ENCODE measurements at regions not wholly inside any gene's neighbourhood (a gene's known extent, or its start where the extent isn't known, plus 50 kb on each side); places are given as distances from the start of the nearest gene placed in this dataset.

DNA sequence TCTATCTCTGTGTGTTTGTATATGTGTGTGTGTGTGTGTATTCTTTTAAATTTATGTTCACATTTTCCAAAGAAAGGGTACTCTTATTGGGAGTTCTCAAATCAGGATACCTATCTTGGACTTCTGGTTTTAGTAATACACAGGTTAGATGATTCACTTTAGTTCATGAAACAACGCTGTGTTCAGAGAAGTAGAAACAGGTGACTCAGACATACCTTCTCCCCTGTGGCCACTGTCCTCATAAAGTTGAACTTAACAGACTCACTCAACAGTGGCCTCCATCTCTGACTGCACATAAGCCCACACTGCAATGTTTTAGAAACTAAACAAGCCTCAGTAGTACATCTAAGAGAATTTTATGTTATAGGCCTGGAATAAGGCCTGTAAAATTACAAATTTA lies 566.6 kb upstream of the VRK2 start:
- intact Hi-C loops (cut with micrococcal nuclease), result no loop called here
- DNase-seq, result peak; percentile 51
- Histone ChIP-seq H2AFZ (ENCODE audit: low read length) (no peak overlapping the region), H3K79me2 (ENCODE audit: low read length) (no peaks in the 10 kb centered on the region), H3F3A (ENCODE audit: low read length, unreplicated experiment) (no peaks in the 10 kb centered on the region), H3K9me3 (ENCODE audit: low read length) (no peaks in the 10 kb centered on the region), H3K27ac (ENCODE audit: low read length) (no peak overlapping the region), H4K20me1 (ENCODE audit: low read length) (no peaks in the 10 kb centered on the region), H3K4me1 (ENCODE audit: insufficient read depth, low read length) (no peaks in the 10 kb centered on the region), H3K27me3 (ENCODE audit: low read length) (peaks cover 47% of the 10 kb centered on the region), H3K9me2 (replicated peaks; ENCODE audit: low read length) (no peaks in the 10 kb centered on the region), H3K4me2 (ENCODE audit: low read length) (no peak overlapping the region), H3K36me3 (ENCODE audit: low read depth, low read length) (no peaks in the 10 kb centered on the region), H3K9ac (ENCODE audit: low read length) (no peak overlapping the region), H3K4me3 (ENCODE audit: low read length) (no peak overlapping the region)
- TF ChIP-seq, protein P1, sequence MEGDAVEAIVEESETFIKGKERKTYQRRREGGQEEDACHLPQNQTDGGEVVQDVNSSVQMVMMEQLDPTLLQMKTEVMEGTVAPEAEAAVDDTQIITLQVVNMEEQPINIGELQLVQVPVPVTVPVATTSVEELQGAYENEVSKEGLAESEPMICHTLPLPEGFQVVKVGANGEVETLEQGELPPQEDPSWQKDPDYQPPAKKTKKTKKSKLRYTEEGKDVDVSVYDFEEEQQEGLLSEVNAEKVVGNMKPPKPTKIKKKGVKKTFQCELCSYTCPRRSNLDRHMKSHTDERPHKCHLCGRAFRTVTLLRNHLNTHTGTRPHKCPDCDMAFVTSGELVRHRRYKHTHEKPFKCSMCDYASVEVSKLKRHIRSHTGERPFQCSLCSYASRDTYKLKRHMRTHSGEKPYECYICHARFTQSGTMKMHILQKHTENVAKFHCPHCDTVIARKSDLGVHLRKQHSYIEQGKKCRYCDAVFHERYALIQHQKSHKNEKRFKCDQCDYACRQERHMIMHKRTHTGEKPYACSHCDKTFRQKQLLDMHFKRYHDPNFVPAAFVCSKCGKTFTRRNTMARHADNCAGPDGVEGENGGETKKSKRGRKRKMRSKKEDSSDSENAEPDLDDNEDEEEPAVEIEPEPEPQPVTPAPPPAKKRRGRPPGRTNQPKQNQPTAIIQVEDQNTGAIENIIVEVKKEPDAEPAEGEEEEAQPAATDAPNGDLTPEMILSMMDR (conservative IDR thresholded peaks at IDR 0.05; ENCODE audit: low read depth, low read length), result no peak
- TF ChIP-seq EZH2 (IDR thresholded peaks at IDR 0.05; ENCODE audit: low read length, unreplicated experiment) (no peak), EZH2phosphoT487 (IDR thresholded peaks at IDR 0.05; ENCODE audit: borderline replicate concordance, low read length) (no peak)
- ATAC-seq, result no peak; the same call in 1 of the 2 replicates
- ChIA-PET CTCF (no interaction called here), POLR2A (ENCODE audit: unreplicated experiment) (no interaction called here)
- BruUV-seq (replicated peaks), result no TSS peak

GRCh38 chr2:57488061-57488460 lies 558.5 kb upstream of the VRK2 start:
- no TSS peak for BruUV-seq (replicated peaks)
- Histone ChIP-seq H3K79me2 (ENCODE audit: low read length) (no peaks in the 10 kb centered on the region), H3K4me3 (ENCODE audit: low read length) (no peak overlapping the region), H4K20me1 (ENCODE audit: low read length) (no peaks in the 10 kb centered on the region), H3F3A (ENCODE audit: low read length, unreplicated experiment) (no peaks in the 10 kb centered on the region), H3K9ac (ENCODE audit: low read length) (no peak overlapping the region), H3K4me2 (ENCODE audit: low read length) (no peak overlapping the region), H2AFZ (ENCODE audit: low read length) (no peak overlapping the region), H3K4me1 (ENCODE audit: insufficient read depth, low read length) (no peaks in the 10 kb centered on the region), H3K9me3 (ENCODE audit: low read length) (no peaks in the 10 kb centered on the region), H3K36me3 (ENCODE audit: low read depth, low read length) (no peaks in the 10 kb centered on the region), H3K9me2 (replicated peaks; ENCODE audit: low read length) (no peaks in the 10 kb centered on the region), H3K27ac (ENCODE audit: low read length) (no peak overlapping the region), H3K27me3 (ENCODE audit: low read length) (peaks cover 79% of the 10 kb centered on the region)
- ATAC-seq, result no peak
- POLR2A ChIA-PET (ENCODE audit: unreplicated experiment), result no interaction called here
- DNase-seq, result no peak
- CTCF ChIA-PET, result no interaction called here
- intact Hi-C loops (cut with micrococcal nuclease), result no loop called here
- no peak for TF ChIP-seq EZH2phosphoT487 (IDR thresholded peaks at IDR 0.05; ENCODE audit: borderline replicate concordance, low read length)
- no peak for TF ChIP-seq EZH2 (IDR thresholded peaks at IDR 0.05; ENCODE audit: low read length, unreplicated experiment)
- TF ChIP-seq, protein P1 (conservative IDR thresholded peaks at IDR 0.05; ENCODE audit: low read depth, low read length), result no peak

DNA sequence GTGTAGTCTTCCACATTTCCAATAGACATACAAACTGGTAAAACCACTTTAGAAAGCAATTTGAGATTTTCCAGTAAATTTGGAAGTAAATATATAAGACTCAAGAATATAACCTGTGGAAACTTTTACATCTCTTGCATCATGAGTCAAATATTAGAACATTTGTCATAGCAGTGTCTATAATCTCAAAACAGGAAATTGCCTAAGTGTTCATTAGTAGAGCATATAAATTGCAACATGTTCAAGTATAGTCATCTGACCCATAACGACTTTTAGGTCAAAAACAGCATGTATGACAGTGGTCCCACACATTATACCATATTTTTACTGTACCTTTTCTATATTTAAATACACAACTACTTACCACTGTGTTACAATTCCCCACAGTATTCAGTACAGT lies 555.9 kb upstream of the VRK2 start:
- no peak for ATAC-seq
- BruUV-seq (replicated peaks), result no TSS peak
- TF ChIP-seq EZH2 (IDR thresholded peaks at IDR 0.05; ENCODE audit: low read length, unreplicated experiment), result no peak
- TF ChIP-seq EZH2phosphoT487 (IDR thresholded peaks at IDR 0.05; ENCODE audit: borderline replicate concordance, low read length), result no peak
- TF ChIP-seq, protein P1 (conservative IDR thresholded peaks at IDR 0.05; ENCODE audit: low read depth, low read length), result no peak
- H2AFZ ChIP-seq (ENCODE audit: low read length), result no peak overlapping the region
- H3K36me3 ChIP-seq (ENCODE audit: low read depth, low read length), result no peaks in the 10 kb centered on the region
- ChIA-PET POLR2A (ENCODE audit: unreplicated experiment) (no interaction called here), CTCF (no interaction called here)
- no peak overlapping the region for H3K9ac ChIP-seq (ENCODE audit: low read length)
- no peaks in the 10 kb centered on the region for H3K79me2 ChIP-seq (ENCODE audit: low read length)
- no peaks in the 10 kb centered on the region for H3K4me1 ChIP-seq (ENCODE audit: insufficient read depth, low read length)
- H3F3A ChIP-seq (ENCODE audit: low read length, unreplicated experiment), result no peaks in the 10 kb centered on the region
- no peak overlapping the region for H3K4me2 ChIP-seq (ENCODE audit: low read length)
- H4K20me1 ChIP-seq (ENCODE audit: low read length), result no peaks in the 10 kb centered on the region
- H3K4me3 ChIP-seq (ENCODE audit: low read length), result no peak overlapping the region
- no peak overlapping the region for H3K27ac ChIP-seq (ENCODE audit: low read length)
- no peak for DNase-seq
- H3K27me3 ChIP-seq (ENCODE audit: low read length), result peaks cover 70% of the 10 kb centered on the region
- no peaks in the 10 kb centered on the region for H3K9me2 ChIP-seq (replicated peaks; ENCODE audit: low read length)
- intact Hi-C loops (cut with micrococcal nuclease), result no loop called here
- no peaks in the 10 kb centered on the region for H3K9me3 ChIP-seq (ENCODE audit: low read length)
